ENCODE measurements at regions not wholly inside any gene's neighbourhood (a gene's known extent, or its start where the extent isn't known, plus 50 kb on each side); places are given as distances from the start of the nearest gene placed in this dataset.

DNA sequence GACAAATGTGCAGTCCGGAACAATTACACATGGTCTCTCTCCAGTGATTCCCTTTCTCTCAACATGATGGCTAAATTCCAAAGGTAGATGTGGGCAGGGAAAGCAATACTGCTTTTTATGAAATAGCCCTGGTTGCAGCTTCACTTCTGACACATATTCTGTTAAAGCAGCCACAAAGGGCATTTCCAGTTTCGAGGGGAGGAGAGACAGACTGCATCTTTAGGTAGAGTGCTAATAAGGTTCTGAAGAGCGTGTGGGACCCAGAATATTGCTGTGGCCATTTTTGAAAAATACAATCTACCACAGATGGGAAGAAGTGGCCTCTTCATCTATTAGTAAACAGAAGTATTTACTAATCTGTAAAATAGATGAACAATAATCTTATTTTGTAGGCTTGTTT lies 139.3 kb upstream of the PEX5L start:
- no peak for DNase-seq
- H3K27me3 ChIP-seq = no peaks in the 10 kb centered on the region
- no peaks in the 10 kb centered on the region for H3K9me3 ChIP-seq
- H3K4me3 ChIP-seq = no peak overlapping the region
- TF ChIP-seq, protein P1, sequence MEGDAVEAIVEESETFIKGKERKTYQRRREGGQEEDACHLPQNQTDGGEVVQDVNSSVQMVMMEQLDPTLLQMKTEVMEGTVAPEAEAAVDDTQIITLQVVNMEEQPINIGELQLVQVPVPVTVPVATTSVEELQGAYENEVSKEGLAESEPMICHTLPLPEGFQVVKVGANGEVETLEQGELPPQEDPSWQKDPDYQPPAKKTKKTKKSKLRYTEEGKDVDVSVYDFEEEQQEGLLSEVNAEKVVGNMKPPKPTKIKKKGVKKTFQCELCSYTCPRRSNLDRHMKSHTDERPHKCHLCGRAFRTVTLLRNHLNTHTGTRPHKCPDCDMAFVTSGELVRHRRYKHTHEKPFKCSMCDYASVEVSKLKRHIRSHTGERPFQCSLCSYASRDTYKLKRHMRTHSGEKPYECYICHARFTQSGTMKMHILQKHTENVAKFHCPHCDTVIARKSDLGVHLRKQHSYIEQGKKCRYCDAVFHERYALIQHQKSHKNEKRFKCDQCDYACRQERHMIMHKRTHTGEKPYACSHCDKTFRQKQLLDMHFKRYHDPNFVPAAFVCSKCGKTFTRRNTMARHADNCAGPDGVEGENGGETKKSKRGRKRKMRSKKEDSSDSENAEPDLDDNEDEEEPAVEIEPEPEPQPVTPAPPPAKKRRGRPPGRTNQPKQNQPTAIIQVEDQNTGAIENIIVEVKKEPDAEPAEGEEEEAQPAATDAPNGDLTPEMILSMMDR (IDR thresholded peaks at IDR 0.05) = no peak
- H3K27ac ChIP-seq = no peak overlapping the region
- H3K36me3 ChIP-seq = no peaks in the 10 kb centered on the region
- no peaks in the 10 kb centered on the region for H3K4me1 ChIP-seq
- intact Hi-C loops (cut with DNase I; ENCODE audit: low total_unique reads) = no loop called here

GRCh38 chr3:180177255-180177654 lies 140.5 kb upstream of the PEX5L start:
- H3K4me3 ChIP-seq = no peak overlapping the region
- no peak for DNase-seq
- intact Hi-C loops (cut with DNase I; ENCODE audit: low total_unique reads) = no loop called here
- no peaks in the 10 kb centered on the region for H3K4me1 ChIP-seq
- H3K27me3 ChIP-seq = no peaks in the 10 kb centered on the region
- H3K36me3 ChIP-seq = no peaks in the 10 kb centered on the region
- no peak overlapping the region for H3K27ac ChIP-seq
- TF ChIP-seq, protein P1 (IDR thresholded peaks at IDR 0.05) = no peak
- no peaks in the 10 kb centered on the region for H3K9me3 ChIP-seq

DNA sequence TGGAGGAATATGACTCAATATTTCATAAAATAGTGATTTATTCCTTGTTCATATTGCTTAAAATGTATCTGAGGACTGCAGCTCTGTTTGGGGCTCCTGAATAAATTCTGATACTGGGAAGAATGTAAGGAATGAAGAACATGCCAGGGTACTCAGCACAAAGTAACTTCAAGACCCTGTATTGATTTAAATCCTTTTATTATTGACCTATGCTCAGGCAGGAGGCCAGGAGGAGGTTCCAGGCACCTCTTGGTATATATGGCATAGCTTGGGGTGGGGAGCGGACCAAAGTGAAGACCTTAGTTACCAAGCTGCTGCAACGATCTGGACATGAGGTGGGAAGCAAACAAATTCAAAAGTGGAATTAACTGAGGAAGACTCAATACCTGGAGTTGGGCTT lies 142.8 kb upstream of the PEX5L start:
- no peaks in the 10 kb centered on the region for H3K36me3 ChIP-seq
- H3K9me3 ChIP-seq = no peaks in the 10 kb centered on the region
- H3K27me3 ChIP-seq = no peaks in the 10 kb centered on the region
- no peak overlapping the region for H3K27ac ChIP-seq
- no peak for DNase-seq
- no peaks in the 10 kb centered on the region for H3K4me1 ChIP-seq
- TF ChIP-seq, protein P1 (IDR thresholded peaks at IDR 0.05) = no peak
- no peak overlapping the region for H3K4me3 ChIP-seq
- intact Hi-C loops (cut with DNase I; ENCODE audit: low total_unique reads) = no loop called here

GRCh38 chr3:180180795-180181194 lies 144.1 kb upstream of the PEX5L start:
- no peaks in the 10 kb centered on the region for H3K36me3 ChIP-seq
- H3K4me3 ChIP-seq = no peak overlapping the region
- H3K4me1 ChIP-seq = no peaks in the 10 kb centered on the region
- TF ChIP-seq, protein P1 (IDR thresholded peaks at IDR 0.05) = no peak
- no peaks in the 10 kb centered on the region for H3K27me3 ChIP-seq
- H3K9me3 ChIP-seq = no peaks in the 10 kb centered on the region
- no peak for DNase-seq
- intact Hi-C loops (cut with DNase I; ENCODE audit: low total_unique reads) = no loop called here
- no peak overlapping the region for H3K27ac ChIP-seq

GRCh38 chr3:180181387-180181786 lies 144.7 kb upstream of the PEX5L start:
- no peaks in the 10 kb centered on the region for H3K27me3 ChIP-seq
- no peak overlapping the region for H3K27ac ChIP-seq
- H3K36me3 ChIP-seq = no peaks in the 10 kb centered on the region
- intact Hi-C loops (cut with DNase I; ENCODE audit: low total_unique reads) = no loop called here
- TF ChIP-seq, protein P1 (IDR thresholded peaks at IDR 0.05) = no peak
- no peaks in the 10 kb centered on the region for H3K9me3 ChIP-seq
- H3K4me1 ChIP-seq = no peaks in the 10 kb centered on the region
- no peak overlapping the region for H3K4me3 ChIP-seq
- no peak for DNase-seq

- DNase-seq = no peak
- H3K4me3 ChIP-seq = no peak overlapping the region
- H3K36me3 ChIP-seq = no peaks in the 10 kb centered on the region
- H3K4me1 ChIP-seq = no peaks in the 10 kb centered on the region
- H3K27me3 ChIP-seq = no peaks in the 10 kb centered on the region
- no peak overlapping the region for H3K27ac ChIP-seq
- no peaks in the 10 kb centered on the region for H3K9me3 ChIP-seq
- TF ChIP-seq, protein P1 (IDR thresholded peaks at IDR 0.05) = no peak
- intact Hi-C loops (cut with DNase I; ENCODE audit: low total_unique reads) = no loop called here
These were observed 146.6 kb upstream of the PEX5L start for GRCh38 chr3:180183346-180183745.

Measured in tibial artery (tissue), 4 donors.